ENCODE measurements at regions not wholly inside any gene's neighbourhood (a gene's known extent, or its start where the extent isn't known, plus 50 kb on each side); places are given as distances from the start of the nearest gene placed in this dataset.
"Not testable (repeated sequence)": the region's sequence is repeated elsewhere in the genome, so short reads cannot be mapped to it uniquely, and the experiment has no call there.

DNA sequence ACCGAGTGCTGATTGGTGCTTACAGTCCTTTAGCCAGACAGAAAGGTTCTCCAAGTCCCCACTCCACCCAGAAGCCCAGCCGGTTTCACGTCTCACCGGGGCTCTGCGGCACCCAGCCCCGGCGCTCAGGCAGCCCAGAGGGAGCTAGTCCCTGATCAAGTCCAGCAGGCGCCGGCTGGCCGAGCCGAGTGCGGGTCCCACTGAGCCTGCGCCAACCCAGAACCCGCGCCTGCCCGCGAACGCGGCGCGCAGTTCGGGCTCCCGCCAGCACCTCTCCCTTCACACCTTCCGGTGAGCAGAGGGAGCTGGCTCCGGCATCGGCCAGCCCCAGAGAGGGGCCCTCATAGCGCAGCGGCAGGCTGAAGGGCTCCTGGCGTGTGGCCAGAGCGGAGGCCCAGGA, 481.6 kb upstream of the CHD1 start:
- DNase-seq, result not testable (repeated sequence)

DNA sequence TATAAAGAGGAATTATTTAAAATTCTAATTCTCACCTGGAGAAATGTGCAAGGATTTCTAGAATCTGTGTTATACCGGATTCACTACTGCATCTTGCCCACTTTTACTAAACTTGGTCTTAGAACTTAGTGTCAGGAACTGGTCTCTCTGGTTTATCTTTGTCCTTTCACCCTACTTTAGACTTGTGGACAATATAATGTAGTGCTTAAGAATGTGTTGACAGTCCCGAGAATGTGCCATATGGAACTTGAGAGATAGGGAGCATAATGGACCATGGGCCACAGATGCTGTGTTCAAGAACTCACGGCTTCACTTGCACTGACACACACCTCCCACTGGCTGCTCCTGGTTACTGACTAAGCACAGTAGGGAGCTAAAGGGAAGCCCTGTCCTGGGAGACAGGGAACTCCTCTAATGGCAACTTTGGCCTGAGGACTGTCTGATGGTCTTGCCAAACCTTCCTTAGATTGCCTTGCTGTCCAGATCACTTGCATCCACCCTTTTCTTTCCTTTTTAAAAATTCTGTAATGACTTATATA, 476.0 kb upstream of the CHD1 start:
- not testable (repeated sequence) for DNase-seq

DNA sequence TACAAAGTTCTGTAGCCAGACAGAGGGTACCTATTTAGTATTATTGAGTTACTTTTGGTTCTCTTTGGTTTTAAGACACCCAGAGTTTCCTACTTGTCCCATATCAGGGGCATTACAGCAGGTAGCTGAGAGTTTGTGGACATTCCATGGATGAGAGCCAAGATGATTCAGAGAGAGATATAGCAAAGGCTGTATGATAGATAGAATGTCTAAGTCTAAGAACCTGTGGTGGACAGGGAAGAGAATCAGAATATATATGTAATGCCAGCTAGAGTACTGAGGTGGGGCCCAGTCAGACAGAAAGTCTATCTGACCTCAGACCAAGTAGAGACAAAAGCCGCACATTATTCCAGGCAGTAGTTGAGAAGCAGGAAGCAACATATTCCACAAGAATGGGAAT, 471.8 kb upstream of the CHD1 start:
- DNase-seq, result not testable (repeated sequence)

DNA sequence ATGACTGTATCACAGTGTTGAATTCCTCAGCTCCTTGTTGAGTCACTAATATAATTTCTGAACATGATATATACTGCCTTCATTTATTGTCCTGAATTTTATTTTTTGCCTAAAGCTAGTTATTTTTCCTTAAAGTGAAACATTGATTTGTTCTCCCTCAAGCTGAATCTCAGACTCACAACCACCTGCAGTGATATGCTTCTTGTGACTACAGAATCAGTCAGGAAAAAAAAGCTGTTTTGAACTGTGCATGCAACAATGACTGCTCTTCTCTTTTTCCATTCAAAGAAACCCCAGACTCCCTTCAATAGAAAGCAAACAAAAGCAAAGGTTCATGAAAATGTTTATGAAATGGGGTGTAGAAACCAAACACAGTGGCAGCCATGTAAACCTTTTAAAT, 470.2 kb upstream of the CHD1 start:
- no peak for DNase-seq

DNA sequence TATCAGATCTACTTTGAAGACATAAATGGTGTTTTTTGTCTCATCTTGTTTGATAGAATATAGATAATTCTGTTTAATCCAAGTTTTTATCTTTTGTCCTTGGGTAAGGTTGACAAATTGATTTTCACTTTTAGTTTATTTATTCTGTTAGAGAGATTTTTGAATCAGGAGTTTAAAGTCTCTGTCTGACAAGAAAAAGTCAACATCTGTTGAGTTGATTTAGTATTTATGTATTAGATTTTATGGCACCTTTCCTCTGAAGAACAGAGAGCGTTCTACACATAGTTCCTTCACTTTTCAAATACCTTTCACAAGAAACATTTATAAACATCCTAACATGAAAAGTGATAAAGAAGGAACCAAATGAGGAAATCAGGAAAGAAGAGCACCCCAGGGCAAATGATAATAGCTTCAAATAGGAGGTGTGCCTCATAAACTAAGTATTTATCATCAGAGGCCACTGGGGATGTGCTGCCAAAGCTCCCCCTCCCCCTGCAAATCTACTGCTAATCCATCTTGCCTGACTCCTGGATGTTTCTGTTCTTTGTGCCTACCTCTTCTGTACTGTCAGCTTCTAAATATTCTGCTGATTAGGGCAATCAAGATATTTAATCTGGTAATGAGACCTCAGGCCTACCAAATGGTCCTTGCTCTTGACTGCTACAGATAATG, 457.7 kb upstream of the CHD1 start:
- DNase-seq, result no peak

DNA sequence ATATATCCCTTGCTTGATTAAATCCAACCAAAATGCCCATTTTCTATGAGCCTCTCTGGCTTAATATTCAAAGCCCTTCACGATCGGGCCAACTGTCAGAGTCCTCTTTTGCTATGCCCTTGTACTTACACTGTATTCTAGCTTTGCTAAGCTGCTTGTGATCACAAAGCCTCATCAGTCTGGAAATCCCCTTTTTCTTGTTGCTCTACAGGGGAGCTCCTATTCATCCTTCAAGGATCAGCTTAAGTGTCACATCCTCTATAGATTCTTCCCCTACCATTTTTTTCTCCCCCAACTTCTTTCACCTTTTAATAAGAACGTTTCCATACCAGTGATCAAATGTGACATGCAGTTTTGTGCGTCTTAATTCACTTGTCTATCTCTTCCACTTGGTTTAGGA, 450.4 kb upstream of the CHD1 start:
- DNase-seq, result no peak

DNA sequence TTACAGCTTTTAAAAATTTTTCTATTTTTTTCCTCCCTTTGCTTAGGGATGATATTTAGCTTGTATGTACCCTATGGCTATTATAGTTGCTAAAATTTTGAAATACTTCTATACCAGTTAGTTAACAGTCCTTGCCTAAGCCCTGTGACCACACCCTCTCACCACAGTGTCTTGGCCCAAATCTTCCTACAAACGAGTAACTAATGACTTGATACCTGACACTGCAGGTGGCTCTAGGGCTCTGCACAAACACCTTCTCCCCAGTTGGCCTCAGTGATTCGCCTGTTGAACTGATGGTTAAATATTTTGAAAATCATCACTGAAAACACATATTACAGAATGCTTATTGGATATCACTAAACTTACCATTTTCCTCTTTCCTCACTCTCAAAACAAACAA, 449.6 kb upstream of the CHD1 start:
- no peak for DNase-seq

DNA sequence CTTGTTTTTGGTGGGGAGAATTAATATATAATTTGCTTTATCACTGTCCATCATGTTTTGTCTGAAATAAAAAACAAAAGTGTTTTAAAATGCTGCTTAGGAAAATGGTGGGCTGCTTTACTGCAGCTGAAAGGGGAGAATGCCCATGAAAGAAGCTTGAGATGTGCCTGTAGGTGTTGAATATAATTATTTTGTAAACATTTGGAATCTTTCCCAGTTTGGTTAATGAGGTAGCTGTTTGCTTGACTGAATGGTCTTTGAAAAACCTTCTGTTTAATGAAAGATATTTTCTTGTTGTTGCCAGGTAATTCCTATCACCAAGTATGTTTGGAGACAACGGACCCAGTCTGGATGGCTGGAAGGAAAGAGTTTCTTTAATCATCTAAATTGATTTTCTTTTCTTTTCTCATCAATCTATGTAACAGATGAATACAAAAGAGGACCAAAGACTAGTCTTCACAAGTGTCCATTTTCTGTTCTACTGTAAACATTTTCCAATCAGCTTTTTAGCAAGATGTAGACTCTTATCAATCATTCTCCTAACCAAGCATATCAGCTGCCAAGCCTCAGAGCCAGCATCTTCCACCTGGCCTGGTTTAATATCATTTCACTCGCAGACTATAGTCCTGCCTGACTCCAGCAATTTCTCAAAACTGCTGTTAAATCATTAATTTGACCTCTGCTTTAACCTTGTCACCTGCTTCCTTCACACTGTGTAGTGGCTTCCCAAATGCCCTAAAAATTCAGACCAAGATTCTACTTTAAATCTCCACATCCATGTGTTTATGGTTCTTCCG, 441.2 kb upstream of the CHD1 start:
- DNase-seq, result no peak

DNA sequence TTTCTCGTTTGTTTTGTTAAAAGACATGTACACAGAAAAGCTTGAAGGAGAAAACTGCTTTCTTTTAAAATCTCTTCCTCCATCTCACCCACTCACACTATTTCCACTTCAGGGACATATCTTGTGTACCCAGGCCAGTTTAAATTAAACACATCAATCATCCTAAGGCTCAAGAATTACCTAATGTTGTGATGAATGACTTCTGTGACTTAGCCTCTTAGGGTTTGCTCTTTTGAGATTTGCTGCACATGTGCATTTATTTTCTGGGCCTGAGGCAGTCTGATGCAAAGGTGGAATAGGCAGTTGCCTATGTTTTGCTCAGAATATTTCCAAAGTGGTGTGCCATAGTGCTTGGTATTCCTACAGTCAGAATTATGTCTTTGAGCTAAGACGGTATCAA, 439.9 kb upstream of the CHD1 start:
- DNase-seq, result no peak

DNA sequence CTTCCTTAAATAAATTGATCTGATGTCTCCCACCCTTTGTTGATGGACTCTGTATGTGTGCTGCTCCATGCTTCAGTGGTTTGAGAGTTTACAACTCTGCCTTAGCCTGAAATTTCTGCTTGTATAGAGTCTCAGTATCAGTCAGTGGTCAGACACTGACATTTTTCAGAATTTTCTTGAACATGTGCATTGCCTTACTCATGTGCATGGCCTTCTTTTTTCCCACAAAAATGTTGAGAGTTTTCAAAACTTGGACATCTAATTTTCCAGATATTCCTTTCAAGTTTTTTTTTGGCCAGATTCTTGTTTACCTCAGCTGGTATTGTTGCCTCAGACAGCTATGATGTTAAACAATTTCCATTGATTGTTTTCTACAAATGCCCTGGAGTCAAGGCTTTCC, 427.1 kb upstream of the CHD1 start:
- no peak for DNase-seq

DNA sequence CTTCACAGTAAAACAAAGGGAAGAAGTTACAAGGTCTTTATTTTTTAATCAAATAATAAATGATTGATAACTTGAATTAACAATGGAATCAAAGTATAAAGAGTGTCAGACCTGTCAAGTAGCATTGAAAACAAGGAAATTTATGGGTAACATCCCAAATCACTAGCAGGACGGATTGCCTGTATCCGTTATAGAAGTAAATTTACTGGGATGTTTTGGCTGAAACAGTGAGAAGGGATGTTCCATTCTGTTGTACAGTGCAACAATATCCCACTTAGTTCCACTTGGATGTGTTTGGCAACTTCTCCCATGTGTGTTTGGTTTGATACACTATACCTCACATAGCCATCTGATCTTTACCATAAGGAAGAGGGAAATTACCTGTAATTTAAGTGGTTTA, 421.0 kb upstream of the CHD1 start:
- DNase-seq, result no peak

DNA sequence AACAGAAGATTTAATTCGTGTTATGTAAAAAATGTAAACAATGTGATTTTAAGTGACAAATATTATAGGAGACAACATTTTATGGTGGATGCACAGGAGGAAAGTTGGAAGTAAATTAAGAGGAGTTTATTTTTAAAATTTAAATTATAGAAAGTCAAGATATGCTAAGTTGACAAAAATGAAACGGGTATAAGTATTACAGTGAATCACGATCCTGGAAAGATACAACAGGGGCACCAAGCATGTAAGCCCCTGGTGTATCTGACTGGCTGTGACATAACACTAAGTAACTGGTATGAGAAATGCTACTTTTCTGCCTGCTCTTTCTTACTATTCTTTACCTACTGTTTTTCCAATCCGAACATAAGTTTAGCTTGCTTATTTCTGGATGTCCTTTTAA, 419.8 kb upstream of the CHD1 start:
- DNase-seq, result no peak

DNA sequence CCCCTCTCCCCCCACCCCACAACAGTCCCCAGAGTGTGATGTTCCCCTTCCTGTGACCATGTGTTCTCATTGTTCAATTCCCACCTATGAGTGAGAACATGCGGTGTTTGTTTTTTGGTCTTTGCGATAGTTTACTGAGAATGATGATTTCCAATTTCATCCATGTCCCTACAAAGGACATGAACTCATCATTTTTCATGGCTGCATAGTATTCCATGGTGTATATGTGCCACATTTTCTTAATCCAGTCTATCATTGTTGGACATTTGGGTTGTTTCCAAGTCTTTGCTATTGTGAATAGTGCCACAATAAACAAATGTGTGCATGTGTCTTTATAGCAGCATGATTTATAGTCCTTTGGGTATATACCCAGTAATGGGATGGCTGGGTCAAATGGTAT, 411.0 kb upstream of the CHD1 start:
- DNase-seq, result not testable (repeated sequence)

DNA sequence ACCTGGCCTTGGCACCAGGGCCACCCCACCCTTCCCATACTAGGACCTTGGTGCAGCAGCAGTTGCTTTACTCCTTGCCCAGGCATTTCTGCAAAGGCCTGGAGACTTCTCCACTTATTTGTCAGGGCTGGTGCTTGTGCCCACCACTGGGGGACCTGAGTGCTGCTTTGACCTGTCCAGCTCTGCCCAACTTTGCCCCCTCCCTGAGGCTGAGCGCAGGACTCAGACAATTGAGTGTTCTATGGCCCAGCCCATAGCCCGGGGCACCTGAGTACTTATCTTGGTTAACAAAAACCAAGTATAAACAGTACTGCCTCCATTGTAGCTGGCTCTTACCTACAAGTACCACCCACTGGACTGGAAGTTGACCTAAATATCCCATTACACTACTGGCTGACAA, 406.1 kb upstream of the CHD1 start:
- DNase-seq, result no peak

DNA sequence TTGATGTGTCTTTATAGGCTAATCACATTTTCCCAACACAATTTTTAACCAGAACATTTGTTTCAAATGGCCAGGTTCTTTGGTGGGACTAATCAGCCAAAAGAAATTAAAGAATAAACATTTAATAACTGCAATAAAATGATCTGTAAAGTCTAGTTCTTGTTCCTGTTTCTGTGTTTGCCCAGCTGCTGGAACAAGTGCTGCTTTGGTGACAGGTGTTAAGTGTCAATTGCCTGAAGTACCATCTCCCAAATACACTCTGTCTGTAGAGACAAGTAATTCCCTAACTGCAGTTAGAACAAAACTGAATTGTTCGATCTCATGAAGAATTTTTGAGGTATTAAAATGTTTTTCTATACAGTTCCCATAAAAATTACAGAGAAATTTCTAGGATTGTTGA, 402.3 kb upstream of the CHD1 start:
- no peak for DNase-seq

DNA sequence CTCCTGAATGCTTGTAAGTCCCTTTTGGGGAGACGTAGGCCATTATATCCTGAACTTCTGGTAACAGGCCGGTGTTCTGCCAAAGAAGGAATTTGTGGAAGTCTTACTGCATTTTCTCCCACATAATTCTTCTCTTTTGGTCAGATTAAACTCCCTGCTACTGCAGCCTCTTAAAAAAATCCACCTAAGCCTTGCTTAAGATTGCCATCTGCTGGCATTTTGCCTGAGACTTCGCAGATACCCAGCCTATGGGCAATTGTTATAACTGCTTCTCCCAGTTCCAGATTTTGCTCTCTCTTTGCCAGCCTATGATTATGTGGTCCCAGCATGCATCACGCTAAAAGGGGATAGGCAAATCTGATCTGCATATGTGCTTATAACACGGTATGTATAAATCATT, 391.6 kb upstream of the CHD1 start:
- DNase-seq, result no peak

DNA sequence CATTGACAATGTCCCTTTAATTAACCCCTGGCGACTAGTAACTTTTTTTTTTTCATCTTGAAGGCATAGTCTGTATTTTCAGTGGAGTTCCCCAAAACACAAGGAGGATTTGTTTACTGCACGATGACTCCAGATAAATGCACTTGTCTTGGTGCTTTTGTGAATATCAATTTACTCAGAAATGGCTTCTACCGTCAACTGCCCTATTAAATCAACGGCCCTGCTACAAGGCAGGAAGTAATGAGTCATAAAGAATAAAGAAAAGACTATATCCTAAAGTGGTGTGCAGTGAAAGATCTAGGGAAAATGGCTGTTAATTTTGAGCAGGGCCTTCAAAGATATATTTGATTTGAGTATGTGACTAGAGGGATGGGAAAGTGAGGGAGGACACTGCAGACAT, 388.3 kb upstream of the CHD1 start:
- DNase-seq, result no peak

DNA sequence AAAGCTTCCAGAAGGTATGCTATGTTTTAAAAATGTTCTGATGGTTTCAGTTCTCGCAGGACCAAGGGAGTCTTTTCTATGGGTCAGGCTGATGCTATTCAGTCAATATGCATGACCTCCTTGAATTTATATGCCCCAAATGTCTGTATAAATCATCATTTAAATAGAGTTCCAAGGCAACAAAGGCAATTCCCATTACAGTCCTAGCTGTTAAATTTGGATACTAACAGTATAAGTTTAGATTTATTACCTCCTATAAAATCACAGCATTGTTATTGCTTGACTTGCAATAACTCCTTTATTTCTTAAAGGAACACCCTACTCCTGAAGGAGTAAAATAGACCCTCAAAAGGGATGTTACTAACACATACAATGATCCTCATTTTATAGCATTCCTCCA, 387.7 kb upstream of the CHD1 start:
- DNase-seq, result no peak

DNA sequence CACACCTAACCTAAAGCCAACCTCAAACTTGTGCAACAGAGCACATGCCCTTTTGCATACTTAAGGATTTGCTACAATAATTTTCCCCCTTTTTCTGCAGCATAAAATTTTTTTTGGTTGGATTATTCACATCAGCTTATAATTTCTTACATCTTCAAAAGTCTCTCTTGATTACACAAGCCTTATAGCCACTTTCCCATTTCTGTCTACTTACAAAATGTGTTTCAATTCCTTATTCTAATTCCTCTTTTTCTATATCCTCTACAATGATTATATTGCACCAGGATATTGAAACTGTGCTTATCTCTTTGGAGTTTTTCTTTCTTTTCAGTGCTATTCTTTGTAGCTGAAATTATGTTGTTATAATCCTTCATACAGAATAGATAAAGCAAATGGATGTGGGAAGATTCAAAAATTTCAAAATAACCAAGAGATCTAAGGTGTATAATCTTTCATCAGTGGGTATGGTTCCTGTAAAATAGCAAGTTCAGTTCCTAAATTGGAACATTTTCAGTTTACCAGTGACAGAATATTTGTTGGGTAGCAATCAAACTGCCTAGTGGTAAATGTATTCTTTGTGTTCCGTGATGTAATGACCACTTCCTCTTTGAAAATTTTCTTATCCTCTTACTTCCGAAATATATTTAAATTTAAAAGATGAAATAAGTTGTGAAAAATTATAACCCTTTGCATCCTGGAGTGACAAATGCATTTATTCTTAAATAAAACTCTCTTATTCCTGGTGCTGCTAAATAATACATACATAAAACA, 386.8 kb upstream of the CHD1 start:
- no peak for DNase-seq

DNA sequence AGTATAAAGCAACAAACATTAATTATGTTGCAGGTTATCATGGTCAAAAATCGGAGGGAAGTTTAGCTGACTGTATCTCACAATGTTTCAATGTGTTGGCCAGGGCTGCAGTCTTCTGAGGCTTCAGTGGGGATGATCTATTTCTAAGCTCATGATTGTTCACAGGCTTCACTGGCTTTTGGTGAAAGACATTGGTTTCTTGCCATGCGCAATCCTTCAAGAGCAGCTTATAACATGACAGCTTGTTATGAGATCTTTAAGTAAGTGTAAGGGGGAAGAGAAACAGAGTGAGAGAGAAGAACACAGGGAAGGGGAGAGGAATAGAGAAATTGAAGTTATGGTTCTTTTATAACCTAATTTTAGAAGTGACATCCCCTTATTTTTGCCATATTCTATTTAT, 385.9 kb upstream of the CHD1 start:
- DNase-seq, result no peak

DNA sequence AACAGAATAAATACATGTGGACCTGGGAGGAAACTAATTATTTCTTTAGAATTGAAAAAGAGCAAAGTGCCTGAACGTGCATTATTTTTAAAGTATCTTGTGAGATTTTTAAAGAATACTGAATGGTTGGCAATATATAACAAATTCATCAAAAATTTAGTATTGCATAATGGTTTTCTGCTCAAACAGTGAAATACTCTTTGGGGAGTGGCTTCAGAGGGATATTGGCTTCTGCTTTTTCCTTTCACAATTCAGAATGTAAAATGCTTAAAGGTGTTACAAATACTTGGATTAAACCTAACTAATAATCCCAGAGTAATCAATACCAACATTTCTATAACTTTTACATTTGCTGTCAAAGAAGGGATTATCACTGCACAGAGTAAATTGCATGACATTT, 379.3 kb upstream of the CHD1 start:
- DNase-seq, result no peak

DNA sequence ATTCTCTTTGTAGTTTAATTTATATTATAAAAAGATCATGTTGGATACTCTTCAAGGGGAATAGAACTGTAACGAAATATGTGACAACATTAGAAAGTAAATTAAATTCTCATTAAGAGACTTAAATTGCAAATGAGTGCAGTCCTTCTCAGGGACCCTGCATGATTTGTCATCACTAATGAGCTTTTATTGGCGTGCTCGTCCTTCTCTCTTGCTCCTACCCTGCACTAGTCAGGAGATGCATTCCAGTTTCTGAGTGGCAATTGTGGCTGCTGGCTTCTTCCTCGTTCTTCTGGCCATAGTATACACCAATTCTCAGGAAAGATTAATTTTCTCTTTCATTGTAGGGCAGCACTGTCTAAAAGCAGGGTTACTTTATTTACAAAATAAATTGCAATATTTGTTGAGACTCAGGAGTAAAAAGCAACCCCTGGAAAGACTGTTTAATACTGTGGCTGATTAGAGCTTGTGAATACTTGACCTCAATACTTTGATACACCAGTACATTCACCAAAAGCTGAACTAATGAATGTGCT, 376.3 kb upstream of the CHD1 start:
- DNase-seq, result no peak

DNA sequence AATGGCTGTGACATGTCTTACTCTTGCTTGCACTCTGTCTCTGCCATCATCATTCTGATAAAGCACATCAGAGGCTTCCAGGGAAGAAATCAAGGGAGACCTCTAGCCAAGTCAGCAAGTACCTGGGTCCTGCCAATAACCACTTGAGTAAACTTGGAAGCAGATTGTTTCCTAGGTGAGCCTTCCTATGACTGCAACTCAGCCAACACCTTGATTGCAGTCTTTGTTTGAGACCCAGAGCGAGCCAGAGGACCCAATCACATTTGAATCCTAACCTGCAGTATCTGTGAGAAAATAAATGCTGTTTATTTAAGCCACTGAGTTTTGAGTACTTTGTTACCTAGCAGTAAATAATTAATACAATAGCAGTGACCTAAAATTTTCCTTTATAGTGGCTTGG, 356.8 kb upstream of the CHD1 start:
- no peak for DNase-seq

DNA sequence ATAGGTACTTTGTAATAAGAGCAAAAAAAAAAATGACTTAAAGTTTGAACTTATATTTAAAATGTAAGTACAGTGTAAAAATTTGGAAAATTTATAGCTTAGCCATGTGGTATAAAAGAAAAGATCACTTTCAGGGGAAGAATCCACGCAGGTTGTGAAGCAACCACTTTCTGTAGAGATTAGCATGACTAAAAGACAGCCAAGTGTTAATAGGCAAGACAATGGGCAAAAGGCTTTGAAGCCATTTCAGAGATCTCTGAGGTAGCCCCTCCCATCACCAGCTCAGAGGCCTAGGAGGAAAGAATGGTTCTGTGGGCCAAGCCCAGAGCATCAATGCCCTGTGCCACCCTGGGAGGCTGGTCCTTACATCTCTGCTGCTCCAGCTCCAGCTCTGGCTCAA, 346.3 kb upstream of the CHD1 start:
- no peak for DNase-seq
